Erythroblast (primary cell): ENCODE measurements at regions not wholly inside any gene's neighbourhood (a gene's known extent, or its start where the extent isn't known, plus 50 kb on each side); places are given as distances from the start of the nearest gene placed in this dataset.

Source experiments
- GATA1 ChIP-seq: IDR thresholded peaks from 2 replicates; pipeline ENCODE4 v1.6.1; 2011; ENCODE audit warnings: low read depth, mild to moderate bottlenecking, control low read depth, low read length, moderate library complexity
- POLR2A ChIP-seq: IDR thresholded peaks from 2 replicates; pipeline ENCODE4 v1.6.1; 2011; ENCODE audit warnings: mild to moderate bottlenecking, low read length

- TF ChIP-seq POLR2A: no peak
- TF ChIP-seq GATA1: no peak
These were observed 519.2 kb upstream of the TOM1L1 start for GRCh38 chr17:54381482-54381881.
